ENCODE measurements at regions not wholly inside any gene's neighbourhood (a gene's known extent, or its start where the extent isn't known, plus 50 kb on each side); places are given as distances from the start of the nearest gene placed in this dataset.

DNA sequence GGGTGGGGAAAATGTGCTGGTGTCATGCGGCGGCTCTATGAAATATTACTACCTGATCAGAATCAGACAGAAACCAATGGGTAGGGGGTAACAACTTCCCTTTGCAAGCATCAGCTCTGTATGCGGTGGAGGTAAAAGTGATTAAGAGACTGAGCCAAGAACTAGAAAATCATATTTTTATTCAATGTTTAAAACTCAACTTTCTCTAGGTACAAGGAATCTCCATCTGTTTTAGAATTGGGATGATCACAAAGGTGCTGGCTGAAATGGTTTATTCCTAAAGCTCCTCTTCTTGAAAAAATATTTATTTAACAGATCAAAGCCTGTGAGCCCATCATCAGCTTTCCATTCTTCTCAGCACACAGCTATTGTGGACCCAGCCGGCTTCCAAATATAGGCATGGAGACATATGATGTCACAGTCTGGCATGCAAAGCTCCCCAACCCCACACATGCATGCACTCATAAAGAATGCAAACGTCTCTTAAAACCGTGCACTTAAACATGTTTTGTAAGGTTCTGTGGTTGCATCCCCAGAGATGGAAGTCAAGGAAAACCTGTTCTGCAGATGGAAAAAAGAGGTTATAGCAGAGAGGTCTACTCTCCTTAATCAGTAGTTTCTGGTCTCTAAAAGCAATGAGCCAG lies 126.0 kb downstream of the SKIDA1 start:
- DNase-seq (ENCODE audit: extremely low read depth, low read depth) = peak; percentile 95
- TF ChIP-seq, protein P1, sequence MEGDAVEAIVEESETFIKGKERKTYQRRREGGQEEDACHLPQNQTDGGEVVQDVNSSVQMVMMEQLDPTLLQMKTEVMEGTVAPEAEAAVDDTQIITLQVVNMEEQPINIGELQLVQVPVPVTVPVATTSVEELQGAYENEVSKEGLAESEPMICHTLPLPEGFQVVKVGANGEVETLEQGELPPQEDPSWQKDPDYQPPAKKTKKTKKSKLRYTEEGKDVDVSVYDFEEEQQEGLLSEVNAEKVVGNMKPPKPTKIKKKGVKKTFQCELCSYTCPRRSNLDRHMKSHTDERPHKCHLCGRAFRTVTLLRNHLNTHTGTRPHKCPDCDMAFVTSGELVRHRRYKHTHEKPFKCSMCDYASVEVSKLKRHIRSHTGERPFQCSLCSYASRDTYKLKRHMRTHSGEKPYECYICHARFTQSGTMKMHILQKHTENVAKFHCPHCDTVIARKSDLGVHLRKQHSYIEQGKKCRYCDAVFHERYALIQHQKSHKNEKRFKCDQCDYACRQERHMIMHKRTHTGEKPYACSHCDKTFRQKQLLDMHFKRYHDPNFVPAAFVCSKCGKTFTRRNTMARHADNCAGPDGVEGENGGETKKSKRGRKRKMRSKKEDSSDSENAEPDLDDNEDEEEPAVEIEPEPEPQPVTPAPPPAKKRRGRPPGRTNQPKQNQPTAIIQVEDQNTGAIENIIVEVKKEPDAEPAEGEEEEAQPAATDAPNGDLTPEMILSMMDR (IDR thresholded peaks at IDR 0.05; ENCODE audit: low read depth, low read length, missing control alignments) = no peak
- H3K4me3 ChIP-seq (replicated peaks; ENCODE audit: low read depth, low read length) = no peak overlapping the region

DNA sequence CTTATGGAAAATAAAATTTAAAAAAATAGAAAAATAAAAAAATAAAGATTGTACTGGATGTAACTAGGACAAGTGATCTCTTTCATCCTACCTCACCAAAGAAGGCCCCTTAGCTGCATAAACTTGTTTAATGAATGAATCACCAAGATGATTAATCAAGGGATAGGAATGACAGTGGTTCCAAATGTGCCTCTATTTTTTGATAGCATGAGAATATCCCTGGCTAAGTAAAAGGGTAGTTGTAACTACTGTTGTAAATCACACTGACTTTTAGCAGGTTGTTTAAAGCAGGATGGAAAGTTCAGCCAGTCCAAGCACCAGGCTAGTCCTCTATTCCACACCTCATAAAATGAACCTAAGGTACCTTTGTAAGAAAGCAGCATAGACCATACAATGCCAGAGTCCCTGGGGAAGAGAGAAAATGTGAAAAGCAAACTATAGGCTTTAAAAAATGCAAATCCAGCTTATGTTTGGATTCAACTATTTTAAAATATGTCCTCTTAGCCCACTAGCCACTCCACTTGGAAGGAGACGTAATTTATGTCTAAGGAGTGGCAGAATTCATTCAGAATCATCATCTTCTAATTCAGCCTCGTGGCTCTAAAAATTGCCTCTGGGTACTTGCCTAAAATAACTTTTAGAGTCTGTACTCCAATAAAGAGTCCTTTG lies 126.8 kb downstream of the SKIDA1 start:
- H3K4me3 ChIP-seq (replicated peaks; ENCODE audit: low read depth, low read length) = no peak overlapping the region
- TF ChIP-seq, protein P1 (IDR thresholded peaks at IDR 0.05; ENCODE audit: low read depth, low read length, missing control alignments) = no peak
- DNase-seq (ENCODE audit: extremely low read depth, low read depth) = peak; percentile 41

- TF ChIP-seq, protein P1 (IDR thresholded peaks at IDR 0.05; ENCODE audit: low read depth, low read length, missing control alignments) = no peak
- no peak overlapping the region for H3K4me3 ChIP-seq (replicated peaks; ENCODE audit: low read depth, low read length)
- no peak for DNase-seq (ENCODE audit: extremely low read depth, low read depth)
Measured at GRCh38 chr10:21396889-21397288, 128.6 kb downstream of the SKIDA1 start.

DNA sequence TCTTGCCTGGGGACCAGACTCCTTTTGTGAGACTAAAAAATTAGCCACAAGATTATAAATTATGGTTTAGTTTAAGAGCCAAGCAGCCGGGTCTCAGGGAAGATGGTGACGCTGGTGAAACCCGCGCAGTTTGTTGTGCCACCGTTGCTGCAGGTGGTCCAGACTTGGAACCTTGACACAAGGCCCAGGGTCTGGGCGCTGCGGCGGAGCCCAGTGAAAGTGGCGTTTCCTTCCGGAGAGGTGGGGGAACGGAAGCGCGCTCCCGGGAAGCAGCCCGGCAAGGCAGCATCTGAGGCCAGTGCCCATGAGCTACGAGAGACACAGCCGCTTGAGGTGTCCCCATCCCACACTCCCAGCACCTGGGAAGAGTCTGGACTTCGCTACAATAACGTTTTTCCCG lies 131.6 kb downstream of the SKIDA1 start:
- TF ChIP-seq, protein P1 (IDR thresholded peaks at IDR 0.05; ENCODE audit: low read depth, low read length, missing control alignments) = no peak
- no peak for DNase-seq (ENCODE audit: extremely low read depth, low read depth)
- H3K4me3 ChIP-seq (replicated peaks; ENCODE audit: low read depth, low read length) = no peak overlapping the region

GRCh38 chr10:21388589-21388988 lies 136.9 kb downstream of the SKIDA1 start:
- DNase-seq (ENCODE audit: extremely low read depth, low read depth) = no peak
- TF ChIP-seq, protein P1 (IDR thresholded peaks at IDR 0.05; ENCODE audit: low read depth, low read length, missing control alignments) = no peak
- H3K4me3 ChIP-seq (replicated peaks; ENCODE audit: low read depth, low read length) = no peak overlapping the region

DNA sequence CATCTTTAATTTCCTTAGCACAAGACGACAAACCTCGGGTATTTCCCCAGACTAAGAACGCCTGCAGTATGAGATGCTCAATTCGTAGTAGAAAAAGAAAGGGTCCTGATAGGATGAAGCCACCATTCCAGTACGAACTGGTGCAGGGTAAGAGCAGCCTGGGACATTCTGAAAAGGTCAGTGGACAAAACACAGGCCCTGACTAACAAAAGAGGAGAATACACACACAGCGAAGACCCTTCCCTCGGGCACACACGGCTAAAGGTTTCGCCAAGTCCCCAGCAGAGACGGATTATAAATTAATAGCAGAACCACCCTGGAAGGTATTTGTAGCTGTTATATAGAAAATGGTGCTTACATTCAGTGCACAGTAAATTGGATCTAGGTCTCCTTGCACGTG lies 137.6 kb downstream of the SKIDA1 start:
- no peak overlapping the region for H3K4me3 ChIP-seq (replicated peaks; ENCODE audit: low read depth, low read length)
- DNase-seq (ENCODE audit: extremely low read depth, low read depth) = no peak

More for the DNA sequence above, 137.6 kb downstream of the SKIDA1 start:
- TF ChIP-seq, protein P1 (IDR thresholded peaks at IDR 0.05; ENCODE audit: low read depth, low read length, missing control alignments) = no peak

Data from HFF-Myc (cell line).